Skeletal muscle tissue (tissue), 3 donors: ENCODE measurements at regions not wholly inside any gene's neighbourhood (a gene's known extent, or its start where the extent isn't known, plus 50 kb on each side); places are given as distances from the start of the nearest gene placed in this dataset.
"Not testable (repeated sequence)": the region's sequence is repeated elsewhere in the genome, so short reads cannot be mapped to it uniquely, and the experiment has no call there.

Experiments used
- H3K27ac ChIP-seq: one replicate; pipeline ENCODE4 v1.7.0; 2013; ENCODE audit warnings: mild to moderate bottlenecking, low read depth, low read length, inconsistent platforms
- H3K27me3 ChIP-seq, 3 donors: one replicate each; pipeline ENCODE4 v1.7.0; 2013; ENCODE audit warnings: low read length in 3 of 3; ENCODE audit not compliant: control insufficient read depth in 3 of 3, insufficient read depth in 3 of 3
- H3K36me3 ChIP-seq, 3 donors: one replicate each; pipeline ENCODE4 v1.7.0; 2013; ENCODE audit warnings: low read length in 3 of 3; ENCODE audit not compliant: control insufficient read depth in 3 of 3, insufficient read depth in 3 of 3
- H3K4me1 ChIP-seq, 3 donors: one replicate each; pipeline ENCODE4 v1.7.0; 2013; ENCODE audit warnings: low read length in 3 of 3, mild to moderate bottlenecking in 3 of 3; ENCODE audit not compliant: control insufficient read depth in 3 of 3, insufficient read depth in 3 of 3
- H3K4me3 ChIP-seq, 3 donors: one replicate each; pipeline ENCODE4 v1.7.0; 2013; ENCODE audit warnings: low read length in 3 of 3
- H3K9ac ChIP-seq, 3 donors: one replicate each; pipeline ENCODE4 v1.7.0; 2013; ENCODE audit warnings: low read length in 3 of 3, mild to moderate bottlenecking in 3 of 3, moderate library complexity in 2 of 3, low read depth in 1 of 3
- H3K9me3 ChIP-seq, 3 donors: one replicate each; pipeline ENCODE4 v1.7.0; 2013; ENCODE audit warnings: low read length in 3 of 3; ENCODE audit not compliant: control insufficient read depth in 3 of 3
- donor health status: Osteomylitis.

- Histone ChIP-seq H3K27me3 (no peaks in the 10 kb centered on the region), H3K9me3 (no peaks in the 10 kb centered on the region), H3K36me3 (no peaks in the 10 kb centered on the region), H3K4me3 (no peak overlapping the region), H3K27ac (no peak overlapping the region), H3K9ac (no peak overlapping the region), H3K4me1 (peaks cover 0 to 13% (median 8%) of the 10 kb centered on the region in 3 donors)
Observed at GRCh38 chr10:118817328-118818068, 62.7 kb upstream of the CACUL1 start.

- Histone ChIP-seq H3K36me3 (no peaks in the 10 kb centered on the region), H3K4me1 (peaks cover 0 to 13% (median 8%) of the 10 kb centered on the region in 3 donors), H3K27ac (peak overlapping the region; percentile 13), H3K27me3 (no peaks in the 10 kb centered on the region), H3K9ac (peak overlapping the region in 2 of 3 donors; percentile 14 to 33), H3K9me3 (no peaks in the 10 kb centered on the region), H3K4me3 (peak overlapping the region in 1 of 3 donors; percentile 14)
Observed at GRCh38 chr10:118818621-118819221, 64.0 kb upstream of the CACUL1 start.

DNA sequence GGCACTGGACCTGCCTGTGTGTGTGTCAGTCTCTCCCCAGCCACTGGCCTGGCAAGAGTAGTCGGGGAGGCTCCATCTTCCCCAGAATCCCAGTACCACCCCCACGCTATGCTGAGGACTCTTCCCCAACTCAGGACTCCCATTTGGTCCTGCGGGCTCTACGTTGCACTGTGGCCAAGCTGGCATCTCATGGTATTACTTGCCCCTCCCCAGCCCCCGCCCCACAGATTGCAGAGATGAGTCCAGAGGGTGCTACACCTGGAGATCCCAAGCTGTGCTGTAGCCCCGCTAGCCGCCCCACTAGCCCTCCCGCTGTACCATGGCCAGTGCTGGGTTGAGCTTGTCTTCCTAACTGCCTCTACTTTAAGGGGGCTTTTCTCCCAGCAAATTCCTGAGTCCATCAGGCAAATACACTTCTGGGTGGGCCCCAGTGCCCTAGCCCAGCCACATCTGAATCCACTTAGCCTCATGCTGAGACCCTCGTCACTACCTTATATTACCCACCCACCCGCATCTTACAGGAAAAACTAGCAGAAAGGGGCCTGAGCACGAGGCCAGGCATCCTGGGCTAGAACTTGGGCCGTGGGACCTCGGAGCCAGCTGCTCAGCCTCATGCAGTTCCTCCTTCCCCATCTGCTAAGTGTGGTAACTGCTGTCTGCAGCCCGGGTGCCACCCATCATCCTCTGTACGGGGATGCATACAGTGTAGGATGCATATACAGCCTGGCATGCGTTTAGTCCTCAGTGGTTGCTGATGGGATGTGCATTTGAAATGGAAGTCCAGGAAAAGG is 65.8 kb upstream of the CACUL1 start:
- H3K36me3 ChIP-seq, result no peaks in the 10 kb centered on the region
- no peak overlapping the region for H3K9ac ChIP-seq
- peaks cover 0 to 13% (median 8%) of the 10 kb centered on the region in 3 donors for H3K4me1 ChIP-seq
- H3K27ac ChIP-seq, result no peak overlapping the region
- no peaks in the 10 kb centered on the region for H3K9me3 ChIP-seq
- no peak overlapping the region for H3K4me3 ChIP-seq
- no peaks in the 10 kb centered on the region for H3K27me3 ChIP-seq

DNA sequence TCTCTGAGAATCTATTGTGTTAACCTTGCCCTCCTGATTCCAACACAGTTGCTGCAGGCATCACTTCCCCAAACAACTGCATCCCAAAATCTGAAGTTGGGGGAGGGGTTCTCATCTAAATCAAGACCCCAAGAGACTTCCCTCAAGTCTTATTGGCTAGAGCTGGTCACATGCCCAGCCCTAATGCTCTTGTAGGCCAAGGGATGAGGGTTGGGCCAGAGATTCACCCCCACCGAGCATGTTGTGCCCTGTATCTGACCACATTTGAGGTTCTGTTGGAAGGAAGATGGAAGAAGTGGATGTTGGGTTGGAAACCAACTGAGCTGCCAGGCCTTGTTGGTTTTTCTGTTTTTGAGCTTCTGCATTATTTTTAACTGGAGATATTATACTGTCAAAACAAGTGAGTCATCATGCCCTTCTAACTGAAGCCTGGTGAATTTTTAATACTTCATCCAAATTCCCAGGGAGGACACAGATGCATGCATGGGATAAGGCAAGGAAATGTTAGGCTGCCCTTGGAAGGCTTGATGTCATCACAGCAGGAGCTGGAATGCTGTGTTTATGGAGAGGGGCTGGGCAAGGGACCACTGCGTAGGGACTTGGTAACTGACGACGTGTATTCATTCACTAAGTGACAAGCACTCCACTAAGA is 68.6 kb upstream of the CACUL1 start:
- no peaks in the 10 kb centered on the region for H3K36me3 ChIP-seq
- no peaks in the 10 kb centered on the region for H3K27me3 ChIP-seq
- peaks cover 0 to 8% (median 5%) of the 10 kb centered on the region in 3 donors for H3K4me1 ChIP-seq
- H3K27ac ChIP-seq, result no peak overlapping the region
- H3K9ac ChIP-seq, result no peak overlapping the region
- H3K4me3 ChIP-seq, result no peak overlapping the region
- no peaks in the 10 kb centered on the region for H3K9me3 ChIP-seq

DNA sequence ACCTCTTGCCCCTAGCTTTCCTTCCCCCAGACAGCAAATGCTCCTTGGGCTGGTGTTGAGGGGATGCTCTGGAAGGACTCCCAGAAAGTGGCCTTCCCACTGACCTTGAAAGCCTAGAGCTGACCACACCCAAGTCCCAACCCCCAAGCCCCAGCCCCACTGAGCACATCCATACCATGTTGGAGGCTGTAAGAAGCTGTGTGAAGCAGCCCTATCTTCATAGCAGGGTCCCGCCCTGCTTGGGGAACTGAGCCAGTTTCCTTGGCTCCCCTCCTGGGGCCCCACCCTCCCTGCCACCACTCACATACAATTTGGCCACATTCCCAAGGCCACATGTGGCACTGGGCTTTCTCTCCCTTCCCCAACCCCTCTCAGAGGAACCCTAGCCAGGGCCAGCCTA is 72.3 kb upstream of the CACUL1 start:
- H3K4me3 ChIP-seq, result no peak overlapping the region
- no peak overlapping the region for H3K9ac ChIP-seq
- no peaks in the 10 kb centered on the region for H3K27me3 ChIP-seq
- peaks cover 0 to 3% (median 1%) of the 10 kb centered on the region in 3 donors for H3K4me1 ChIP-seq
- no peaks in the 10 kb centered on the region for H3K36me3 ChIP-seq
- H3K9me3 ChIP-seq, result no peaks in the 10 kb centered on the region
- H3K27ac ChIP-seq, result no peak overlapping the region

DNA sequence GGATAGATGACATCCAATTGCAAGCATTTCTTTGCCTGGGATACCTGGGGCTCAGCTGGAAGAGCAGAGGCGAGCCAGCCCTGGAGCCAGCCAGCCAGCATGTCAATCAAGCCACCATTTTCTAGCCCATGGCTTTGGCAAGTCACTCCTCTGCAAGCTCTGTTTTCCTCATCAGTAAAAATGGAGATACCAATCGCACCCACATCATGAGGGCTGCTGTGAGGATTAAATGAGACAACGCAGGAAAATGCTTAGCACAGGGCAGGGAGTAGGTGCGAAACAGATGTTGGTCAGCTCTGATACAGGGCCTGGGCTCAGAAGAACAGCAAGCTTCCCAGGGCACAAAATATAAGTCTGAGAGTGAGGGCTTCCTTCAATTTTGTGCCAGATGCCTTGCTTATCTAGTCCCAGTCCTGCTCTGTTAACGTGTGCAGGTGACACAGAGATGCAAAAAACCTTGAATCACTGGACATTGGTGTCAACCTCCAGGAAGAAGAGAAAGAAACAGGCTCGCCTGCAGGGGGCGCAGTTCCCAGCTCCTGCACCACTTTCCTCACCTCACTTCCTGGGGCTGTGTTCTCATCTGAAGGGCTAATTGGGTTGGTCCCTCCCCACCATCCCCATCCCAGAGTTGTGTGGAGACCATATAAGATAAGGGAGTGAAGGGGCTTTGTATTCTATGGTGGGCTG is 72.8 kb upstream of the CACUL1 start:
- Histone ChIP-seq H3K27me3 (no peaks in the 10 kb centered on the region), H3K9ac (no peak overlapping the region), H3K36me3 (no peaks in the 10 kb centered on the region), H3K4me1 (peaks cover 0 to 8% (median 7%) of the 10 kb centered on the region in 3 donors), H3K27ac (no peak overlapping the region), H3K9me3 (no peaks in the 10 kb centered on the region), H3K4me3 (no peak overlapping the region)

DNA sequence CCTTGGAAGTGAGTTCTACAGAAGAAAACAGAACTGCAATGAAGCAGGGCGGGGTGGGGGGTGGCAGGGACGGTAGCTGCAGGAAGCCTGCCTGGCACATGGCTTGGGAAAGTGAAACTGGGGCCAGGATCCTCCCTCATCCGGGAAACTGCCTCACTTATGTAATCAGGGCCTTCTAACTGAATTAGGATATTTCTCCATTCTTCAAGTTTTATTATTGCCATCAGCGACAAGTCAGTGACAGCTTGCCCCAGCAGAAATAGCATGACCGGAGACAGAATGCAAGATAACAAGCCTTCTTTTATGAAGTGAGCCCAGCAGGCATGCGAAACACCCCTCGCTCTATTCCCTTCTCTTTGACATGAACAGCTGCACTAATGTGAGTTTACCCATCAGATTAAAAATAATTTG is 77.5 kb upstream of the CACUL1 start:
- Histone ChIP-seq H3K9me3 (no peaks in the 10 kb centered on the region), H3K4me3 (peak overlapping the region in 2 of 3 donors; percentile 22 to 27), H3K36me3 (no peaks in the 10 kb centered on the region), H3K9ac (peak overlapping the region in 1 of 3 donors; percentile 38), H3K4me1 (peaks cover 0 to 8% (median 7%) of the 10 kb centered on the region in 3 donors), H3K27ac (no peak overlapping the region), H3K27me3 (no peaks in the 10 kb centered on the region)

- H3K9ac ChIP-seq, result not testable (repeated sequence)
Observed at GRCh38 chr10:118834370-118834769, 79.6 kb upstream of the CACUL1 start.

GRCh38 chr10:118835682-118836326 is 81.0 kb upstream of the CACUL1 start:
- no peaks in the 10 kb centered on the region for H3K36me3 ChIP-seq
- no peak overlapping the region for H3K4me3 ChIP-seq
- peaks cover 0 to 8% (median 7%) of the 10 kb centered on the region in 3 donors for H3K4me1 ChIP-seq
- no peaks in the 10 kb centered on the region for H3K27me3 ChIP-seq
- no peak overlapping the region for H3K27ac ChIP-seq
- no peak overlapping the region for H3K9ac ChIP-seq
- H3K9me3 ChIP-seq, result no peaks in the 10 kb centered on the region

More at GRCh38 chr10:118834370-118834769, 79.6 kb upstream of the CACUL1 start:
- H3K27me3 ChIP-seq, H3K4me1 ChIP-seq, H3K4me3 ChIP-seq, H3K9me3 ChIP-seq, H3K36me3 ChIP-seq, H3K27ac ChIP-seq: not testable (repeated sequence)
